H7 (cell line): ENCODE measurements at regions not wholly inside any gene's neighbourhood (a gene's known extent, or its start where the extent isn't known, plus 50 kb on each side); places are given as distances from the start of the nearest gene placed in this dataset.
A peak's percentile ranks its signal among the peaks of the same experiment; 100 is the strongest.

Experiments used
- DNase-seq: peaks from one replicate; pipeline ENCODE4 v3.0.0; 2012
- H3K27me3 ChIP-seq: 2 replicates; pipeline ENCODE4 v1.6.0; 2011; ENCODE audit warnings: mild to moderate bottlenecking, low read length; ENCODE audit not compliant: control insufficient read depth, insufficient read depth
- H3K36me3 ChIP-seq: replicated peaks from 2 replicates; pipeline ENCODE4 v1.5.1; 2011; ENCODE audit warnings: low read length; ENCODE audit not compliant: control insufficient read depth, insufficient read depth
- H3K4me3 ChIP-seq: 2 replicates; pipeline ENCODE4 v1.5.1; 2011; ENCODE audit warnings: low read depth, mild to moderate bottlenecking, control low read depth, low read length, moderate library complexity; ENCODE audit not compliant: insufficient read depth

DNA sequence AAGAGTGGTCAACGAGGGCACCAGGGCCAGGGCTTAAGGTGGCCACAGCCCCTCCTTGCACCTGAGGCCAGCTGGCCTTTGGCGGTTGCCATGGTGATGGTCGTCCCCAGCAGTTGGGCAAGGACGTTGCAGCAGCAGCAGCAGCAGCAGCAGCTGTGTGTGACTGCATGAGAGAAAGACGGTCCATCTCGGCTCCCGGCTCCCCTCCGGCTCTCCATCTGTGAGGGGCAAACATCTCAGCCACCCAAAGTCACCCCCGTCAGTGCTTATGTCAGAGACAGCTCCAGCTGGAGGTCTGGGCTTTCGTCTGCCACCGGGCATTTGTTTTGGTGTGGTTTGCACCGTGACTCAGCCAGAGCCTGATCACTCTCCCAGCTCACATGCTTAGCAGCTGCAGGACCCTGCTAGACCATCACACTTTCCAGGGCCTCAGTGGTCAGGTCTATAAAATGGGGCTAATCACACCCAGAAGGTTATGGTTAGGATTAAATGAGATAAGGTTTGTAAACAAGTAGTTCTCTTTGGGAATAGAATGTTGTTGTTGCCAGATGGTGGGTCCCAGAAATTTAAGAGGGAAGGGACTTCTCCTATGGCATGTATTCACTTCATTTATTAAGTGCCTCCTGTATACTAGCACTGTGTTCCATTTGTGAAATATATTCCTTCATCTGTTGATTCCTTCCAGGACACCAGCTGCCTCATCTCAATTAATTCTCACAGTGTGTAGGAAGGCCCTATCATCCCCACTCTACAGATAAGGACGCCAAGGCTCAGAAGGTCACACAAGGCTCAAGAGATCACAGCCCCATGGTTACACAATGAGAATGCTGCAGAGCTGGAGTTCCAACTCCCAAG lies 212.6 kb upstream of the LHX5 start:
- no peak overlapping the region for H3K4me3 ChIP-seq
- DNase-seq, result peak; percentile 66
- no peaks in the 10 kb centered on the region for H3K27me3 ChIP-seq
- H3K36me3 ChIP-seq, result no peaks in the 10 kb centered on the region

DNA sequence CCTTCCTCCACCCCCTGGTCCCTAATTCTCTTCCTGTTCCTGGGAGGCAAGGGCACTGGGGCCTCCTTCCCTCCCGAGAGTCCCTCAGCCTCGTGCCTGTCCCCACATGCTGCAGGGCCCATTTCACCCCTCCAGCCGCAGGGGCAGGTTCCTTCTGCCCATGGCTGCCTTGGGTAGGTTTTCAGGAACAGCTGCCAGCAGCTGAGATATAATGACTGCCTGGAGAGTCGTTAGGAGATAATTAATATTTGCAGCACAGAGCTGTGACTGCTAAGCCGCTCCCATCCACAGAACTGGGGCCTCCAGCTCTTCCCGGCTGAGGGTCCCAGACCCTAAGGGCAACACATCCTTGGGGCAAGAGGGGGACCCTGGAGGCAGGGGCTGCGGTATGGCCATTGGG lies 211.9 kb upstream of the LHX5 start:
- H3K27me3 ChIP-seq, result no peaks in the 10 kb centered on the region

DNA sequence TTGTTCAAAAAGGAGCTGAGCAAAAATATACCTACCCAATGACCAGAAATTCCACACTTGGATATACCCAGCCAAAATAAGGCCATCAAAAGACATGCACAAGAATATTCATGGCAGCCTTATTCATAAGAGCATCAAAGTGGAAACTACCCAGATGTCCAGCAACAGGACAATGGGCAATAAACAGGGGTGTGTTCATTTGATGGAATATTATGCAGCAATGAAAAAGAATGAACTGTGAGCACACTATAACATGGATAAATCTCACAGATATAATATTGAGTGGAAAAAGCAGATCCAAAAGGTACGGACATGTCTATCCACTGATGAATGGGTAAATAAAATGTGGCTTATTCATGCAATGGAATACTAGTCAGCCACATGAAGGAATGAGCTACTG lies 209.2 kb upstream of the LHX5 start:
- DNase-seq, result no peak
- H3K27me3 ChIP-seq, result no peaks in the 10 kb centered on the region
- H3K36me3 ChIP-seq, result no peaks in the 10 kb centered on the region
- H3K4me3 ChIP-seq, result no peak overlapping the region

More for the DNA sequence above, 211.9 kb upstream of the LHX5 start:
- no peaks in the 10 kb centered on the region for H3K36me3 ChIP-seq
- no peak overlapping the region for H3K4me3 ChIP-seq
- no peak for DNase-seq

DNA sequence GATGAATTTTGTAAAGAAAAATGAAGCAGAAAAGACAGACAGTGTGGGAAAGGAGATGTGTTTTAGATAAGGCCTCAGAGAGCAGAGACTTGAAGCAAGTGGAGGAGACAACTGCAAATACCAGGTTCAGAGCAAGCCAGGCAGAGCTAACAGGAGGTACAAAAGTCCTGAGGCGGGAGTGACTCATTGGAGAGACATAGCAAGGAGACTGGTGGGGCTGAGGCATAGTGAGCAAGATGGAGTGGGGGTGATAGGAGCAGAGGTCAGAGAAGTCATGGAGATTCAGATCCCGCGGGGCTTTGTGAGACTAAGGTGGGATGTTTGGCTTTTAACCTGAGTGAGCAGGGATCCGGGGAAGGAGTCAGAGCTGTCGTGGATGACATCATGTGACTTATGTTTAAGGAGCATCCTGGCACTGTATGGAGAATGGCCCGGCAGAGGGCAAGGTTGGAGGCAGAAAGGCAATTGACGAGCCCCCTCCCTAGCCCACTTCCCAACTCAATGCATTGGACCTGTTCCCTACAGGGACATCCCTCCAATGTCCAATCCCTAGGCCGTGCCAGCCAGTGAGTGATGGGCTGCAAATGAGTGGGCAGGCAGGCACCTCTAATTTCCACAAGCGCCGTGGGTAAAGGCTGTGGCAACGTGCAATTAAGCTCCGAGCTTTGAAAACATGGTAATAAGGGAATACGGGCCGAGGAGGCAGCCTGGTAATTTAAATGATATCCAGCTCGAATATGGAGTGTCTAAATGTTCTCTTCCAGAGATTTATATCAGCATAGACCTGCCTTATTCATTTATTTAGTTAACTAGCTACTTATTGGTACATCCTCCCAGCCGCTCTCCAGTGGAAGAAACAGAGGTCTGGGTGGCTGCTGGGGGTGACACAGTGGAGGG lies 206.8 kb upstream of the LHX5 start:
- no peaks in the 10 kb centered on the region for H3K27me3 ChIP-seq
- DNase-seq, result no peak
- H3K4me3 ChIP-seq, result no peak overlapping the region
- H3K36me3 ChIP-seq, result no peaks in the 10 kb centered on the region

DNA sequence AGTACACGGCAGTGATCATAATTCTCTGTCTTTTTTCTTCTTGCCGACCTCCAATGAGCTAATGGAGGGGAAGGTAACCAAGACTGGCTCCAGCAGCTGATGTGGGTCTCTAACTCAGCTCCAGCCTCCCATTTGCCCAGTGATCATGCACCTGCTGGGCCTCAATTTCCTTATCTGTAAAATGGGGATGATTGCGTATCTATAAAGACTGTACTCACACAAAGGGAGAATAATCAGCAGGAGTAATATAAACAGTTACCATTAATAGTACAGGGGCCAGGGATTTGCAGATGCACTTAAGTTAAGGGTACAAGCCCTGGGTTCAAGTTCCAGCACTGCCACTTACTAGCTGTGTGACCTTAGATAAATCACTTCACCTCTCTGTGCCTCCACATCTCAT lies 204.9 kb upstream of the LHX5 start:
- no peaks in the 10 kb centered on the region for H3K36me3 ChIP-seq
- no peaks in the 10 kb centered on the region for H3K27me3 ChIP-seq
- H3K4me3 ChIP-seq, result no peak overlapping the region
- DNase-seq, result no peak

DNA sequence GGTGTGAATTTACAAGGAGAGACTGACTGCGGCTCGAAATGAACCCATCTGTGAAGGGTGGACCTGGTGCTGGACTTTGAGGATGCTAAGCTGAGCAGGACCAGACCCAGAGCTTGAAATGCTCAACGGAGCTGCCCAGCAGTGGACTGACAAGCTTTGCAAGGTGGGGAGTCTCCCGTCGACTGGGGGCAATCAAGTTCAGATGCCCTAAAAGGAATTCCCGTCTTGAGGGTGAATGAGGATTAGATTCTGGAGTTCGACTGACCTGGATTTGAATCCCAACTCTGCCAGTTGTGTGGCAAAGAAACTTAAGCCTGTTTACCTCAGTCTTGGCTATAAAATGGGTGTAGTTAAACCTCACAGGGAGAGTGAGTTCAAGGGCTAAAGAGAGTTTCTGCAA lies 204.4 kb upstream of the LHX5 start:
- Histone ChIP-seq H3K36me3 (no peaks in the 10 kb centered on the region), H3K27me3 (no peaks in the 10 kb centered on the region), H3K4me3 (no peak overlapping the region)
- DNase-seq, result no peak

DNA sequence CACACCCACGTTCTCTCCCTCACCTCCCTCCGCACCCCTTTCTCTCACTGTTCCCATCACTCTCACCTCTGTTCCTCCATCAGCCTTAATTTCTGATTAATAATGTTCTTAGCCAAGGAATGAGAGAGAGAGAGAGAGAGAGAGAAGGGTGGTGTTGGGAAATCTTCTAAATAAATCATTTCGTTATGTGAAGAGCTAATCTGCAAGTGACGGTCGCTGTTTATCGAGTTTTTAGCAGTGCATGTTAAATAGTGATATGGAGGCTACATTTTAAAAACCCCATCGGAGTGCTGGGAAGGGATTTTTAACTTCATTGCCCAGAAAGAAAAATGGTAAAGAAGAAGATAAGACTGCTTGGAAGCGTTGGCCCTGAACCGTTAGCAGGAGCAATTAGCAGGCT lies 203.3 kb upstream of the LHX5 start:
- Histone ChIP-seq H3K36me3 (no peaks in the 10 kb centered on the region), H3K27me3 (no peaks in the 10 kb centered on the region), H3K4me3 (no peak overlapping the region)
- no peak for DNase-seq

DNA sequence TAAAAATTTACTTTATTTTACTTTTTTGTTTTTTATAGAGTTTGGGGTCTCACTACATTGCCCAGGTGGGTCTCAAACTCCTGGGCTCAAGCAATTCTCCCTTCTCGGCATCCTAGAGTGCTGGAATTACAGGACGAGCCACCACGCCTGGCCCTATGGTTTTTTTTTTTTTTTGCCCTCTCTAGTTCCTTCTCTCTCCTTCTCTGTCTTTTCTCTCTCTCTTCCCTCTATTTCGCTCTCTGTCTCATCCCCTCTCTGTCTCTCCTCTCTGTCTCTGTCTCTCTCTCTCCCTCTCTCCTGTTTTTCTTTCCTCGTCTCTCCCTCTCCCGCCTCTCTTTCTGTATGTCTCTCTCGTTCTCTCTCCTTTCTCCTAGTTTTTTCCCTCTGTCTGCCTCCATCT lies 202.6 kb upstream of the LHX5 start:
- no peaks in the 10 kb centered on the region for H3K36me3 ChIP-seq
- no peak for DNase-seq
- no peaks in the 10 kb centered on the region for H3K27me3 ChIP-seq
- no peak overlapping the region for H3K4me3 ChIP-seq

DNA sequence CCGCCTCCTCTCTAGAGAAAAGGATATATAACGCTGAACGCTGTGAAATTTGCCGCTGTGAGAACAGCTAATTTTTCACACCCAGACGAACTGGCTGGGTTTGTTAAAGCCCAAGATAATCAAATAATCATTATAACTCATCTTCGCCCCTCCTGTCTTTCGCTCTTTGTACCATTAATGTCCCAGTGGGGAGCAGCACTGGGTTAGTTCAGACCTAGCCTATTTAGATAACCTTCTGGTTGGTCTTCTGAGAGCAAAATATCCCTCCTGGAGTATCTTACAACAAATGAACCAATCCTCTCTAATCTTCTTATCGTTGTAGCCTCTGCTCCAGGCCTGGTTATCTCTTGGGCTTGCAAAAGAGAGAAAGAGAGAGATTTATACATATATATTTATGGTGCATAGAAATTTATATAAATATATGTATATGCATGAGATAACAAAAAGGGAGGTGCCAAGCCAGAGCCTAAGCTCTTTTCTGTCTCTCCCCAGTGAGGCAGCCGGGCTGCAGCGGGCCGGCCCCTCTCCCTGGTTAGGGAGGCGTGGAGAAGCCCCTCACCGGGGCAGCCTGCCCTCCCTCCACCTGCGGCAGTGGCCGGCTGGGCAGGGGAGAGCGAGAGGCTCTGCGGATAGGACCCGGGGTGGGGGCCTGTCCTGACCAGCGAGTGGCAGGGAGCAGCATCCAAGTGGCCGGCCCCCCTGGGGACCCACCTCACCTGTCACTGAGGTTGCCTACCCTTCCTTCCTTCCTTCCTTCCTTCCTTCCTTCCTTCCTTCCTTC lies 202.0 kb upstream of the LHX5 start:
- no peak for DNase-seq
- H3K36me3 ChIP-seq, result no peaks in the 10 kb centered on the region
- no peaks in the 10 kb centered on the region for H3K27me3 ChIP-seq
- H3K4me3 ChIP-seq, result no peak overlapping the region

DNA sequence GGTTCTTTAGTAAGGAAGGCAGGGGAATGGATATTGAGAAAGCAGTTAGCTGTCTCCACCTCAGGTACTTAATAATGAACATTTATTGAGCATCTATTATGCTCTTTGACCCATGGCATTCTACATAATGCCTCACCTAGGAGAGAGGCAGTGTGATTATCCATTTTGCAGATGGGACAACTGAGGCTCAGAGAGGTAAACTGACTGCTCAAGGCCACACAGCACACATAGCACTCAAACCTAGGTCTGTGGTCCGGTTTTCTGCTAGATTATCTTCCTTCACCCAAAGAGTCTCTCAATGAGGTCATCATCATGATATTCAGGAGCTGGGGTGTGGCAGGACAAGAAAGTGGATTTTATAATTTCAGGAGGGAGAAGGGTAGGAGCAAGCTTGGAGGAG lies 199.1 kb upstream of the LHX5 start:
- DNase-seq, result no peak
- Histone ChIP-seq H3K4me3 (no peak overlapping the region), H3K36me3 (no peaks in the 10 kb centered on the region), H3K27me3 (no peaks in the 10 kb centered on the region)

DNA sequence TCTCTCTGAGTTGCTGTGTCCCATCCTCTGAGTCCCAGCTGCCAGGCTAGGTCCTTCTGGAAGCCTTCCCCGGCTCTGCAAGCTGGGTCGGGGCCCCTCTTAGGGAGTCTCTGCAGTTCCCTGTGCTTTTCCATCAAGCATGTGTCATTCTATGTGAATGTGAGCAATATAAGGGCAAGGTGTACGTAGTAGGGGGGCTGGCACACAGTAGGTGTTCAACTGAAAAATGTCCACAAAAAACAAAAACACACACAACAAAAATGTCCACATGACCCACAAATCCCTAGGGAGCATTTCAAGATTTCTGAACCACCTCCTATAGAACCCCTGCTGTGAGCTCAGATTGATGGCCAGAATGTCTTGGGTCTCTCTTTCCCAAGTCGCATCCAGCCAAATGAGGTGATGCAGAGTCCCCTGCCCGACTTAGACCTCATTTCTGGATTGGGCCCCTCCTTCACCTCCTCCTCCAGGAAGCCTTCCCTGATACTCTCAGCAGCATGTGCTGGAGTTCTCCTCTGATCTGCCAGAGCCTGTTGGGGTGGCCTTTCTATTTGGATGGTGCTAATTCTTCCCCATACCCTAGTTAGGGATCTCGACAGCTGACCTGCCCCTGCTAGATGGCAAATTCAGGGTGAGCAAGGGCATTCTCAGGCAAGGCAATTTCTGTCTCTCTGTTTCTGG lies 196.1 kb upstream of the LHX5 start:
- no peak overlapping the region for H3K4me3 ChIP-seq
- no peak for DNase-seq
- H3K27me3 ChIP-seq, result no peaks in the 10 kb centered on the region
- H3K36me3 ChIP-seq, result no peaks in the 10 kb centered on the region

DNA sequence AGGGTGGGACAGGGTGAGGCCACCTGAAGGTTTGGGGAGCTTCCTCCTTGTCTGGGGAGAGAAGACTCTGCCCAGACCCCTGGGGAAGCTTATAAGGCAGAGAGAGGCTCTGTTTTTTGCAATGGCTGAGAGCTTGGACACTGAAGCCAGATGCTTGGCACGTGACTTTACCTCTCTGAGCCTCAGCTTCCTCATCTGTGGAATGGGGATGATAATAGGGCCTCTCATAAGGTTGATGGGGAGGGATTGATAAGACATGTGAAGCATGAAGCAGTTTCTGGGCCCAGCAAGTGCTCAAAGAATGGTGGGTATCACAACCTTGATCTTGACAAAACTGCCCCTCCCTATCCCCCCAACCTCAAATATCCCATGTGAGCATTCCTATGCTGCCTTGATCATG lies 195.4 kb upstream of the LHX5 start:
- H3K36me3 ChIP-seq, result no peaks in the 10 kb centered on the region
- no peak overlapping the region for H3K4me3 ChIP-seq
- H3K27me3 ChIP-seq, result no peaks in the 10 kb centered on the region
- no peak for DNase-seq

DNA sequence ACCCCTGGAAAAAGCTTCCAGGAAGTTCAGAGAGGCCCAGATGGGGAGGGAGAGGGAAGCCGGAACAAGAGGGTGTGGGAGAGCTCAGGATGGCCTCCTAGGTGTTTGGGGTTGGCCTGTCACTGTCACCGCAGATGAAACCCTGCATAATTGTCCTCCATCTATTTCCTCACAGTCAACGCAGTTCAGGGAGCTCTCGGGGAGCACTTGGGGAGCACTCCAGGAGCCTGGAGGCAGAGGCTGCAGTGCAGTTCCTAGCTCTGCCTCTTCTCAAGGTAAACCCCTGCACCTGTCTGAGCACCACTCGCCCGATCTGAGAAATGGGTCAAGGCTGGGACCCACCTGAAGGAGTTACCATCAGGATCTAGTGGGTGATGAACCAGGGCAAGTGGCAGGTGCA lies 194.6 kb upstream of the LHX5 start:
- H3K36me3 ChIP-seq, result no peaks in the 10 kb centered on the region
- H3K27me3 ChIP-seq, result no peaks in the 10 kb centered on the region
- DNase-seq, result no peak
- H3K4me3 ChIP-seq, result no peak overlapping the region

DNA sequence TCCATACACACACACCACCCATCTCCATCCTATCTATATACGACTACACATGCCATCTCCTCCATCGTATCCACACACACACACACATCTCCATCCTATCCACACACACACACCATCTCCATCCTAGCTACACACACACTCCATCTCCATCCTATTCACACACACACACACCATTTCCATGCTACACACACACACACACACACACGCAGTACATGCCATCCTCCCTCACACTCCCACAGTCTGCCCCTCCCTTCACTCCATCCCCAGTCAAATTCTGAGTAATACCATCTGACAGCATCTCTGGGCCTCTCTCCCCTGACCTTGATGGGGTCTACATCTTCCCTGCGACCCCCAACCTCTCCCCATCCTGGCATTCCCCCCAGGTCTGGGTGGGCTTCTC lies 193.8 kb upstream of the LHX5 start:
- no peak overlapping the region for H3K4me3 ChIP-seq
- DNase-seq, result no peak
- H3K27me3 ChIP-seq, result no peaks in the 10 kb centered on the region
- no peaks in the 10 kb centered on the region for H3K36me3 ChIP-seq
